HFFc6 (cell line): ENCODE measurements at regions not wholly inside any gene's neighbourhood (a gene's known extent, or its start where the extent isn't known, plus 50 kb on each side); places are given as distances from the start of the nearest gene placed in this dataset.

ENCODE experiments used
- DNase-seq: peaks from one replicate; pipeline ENCODE4 v3.0.0-alpha.2; 2018
- H3K27ac Mint-ChIP-seq: 2 replicates; pipeline ENCODE4 v1.8.0; 2020; ENCODE audit warnings: mild to moderate bottlenecking, mixed read lengths
- H3K27me3 Mint-ChIP-seq: 2 replicates; pipeline ENCODE4 v1.8.0; 2021; ENCODE audit warnings: mild to moderate bottlenecking, moderate library complexity, mixed read lengths; ENCODE audit not compliant: insufficient read depth
- H3K36me3 Mint-ChIP-seq: 2 replicates; pipeline ENCODE4 v1.8.0; 2021; ENCODE audit warnings: low read depth, mixed read lengths
- H3K4me1 Mint-ChIP-seq: 2 replicates; pipeline ENCODE4 v1.8.0; 2020; ENCODE audit warnings: low read depth, mixed read lengths
- H3K4me3 Mint-ChIP-seq: 2 replicates; pipeline ENCODE4 v1.8.0; 2020; ENCODE audit warnings: mild to moderate bottlenecking, moderate library complexity, mixed read lengths
- H3K9me3 Mint-ChIP-seq: 2 replicates; pipeline ENCODE4 v1.8.0; 2020; ENCODE audit warnings: mild to moderate bottlenecking, mixed read lengths
- TF ChIP-seq, protein P1 (sequence below): fragments of 200-600 bp; sonication (generic); IDR thresholded peaks from 2 replicates; pipeline ENCODE4 v1.5.0; 2021; ENCODE audit warnings: antibody characterized with exemption, mild to moderate bottlenecking

DNA sequence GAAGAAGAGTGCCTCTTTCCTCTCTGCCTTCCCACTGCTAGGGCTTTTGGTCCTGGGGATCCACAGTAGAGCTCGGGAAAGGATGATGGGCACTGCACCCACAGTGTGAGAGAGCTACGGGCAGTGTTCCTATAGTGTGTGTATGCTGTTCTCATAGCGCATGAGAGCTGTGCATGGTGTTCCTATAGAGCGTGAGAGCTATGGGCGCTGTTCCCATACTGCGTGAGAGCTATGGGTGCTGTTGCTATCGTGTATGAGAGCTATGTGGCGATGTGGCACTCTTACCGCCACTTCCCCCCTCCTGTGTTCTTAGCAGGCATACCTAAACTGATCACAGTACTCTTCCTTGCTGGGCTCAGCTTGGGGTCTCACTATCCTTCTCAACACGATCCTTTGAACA lies 213.5 kb downstream of the EDEM1 start:
- no peak for DNase-seq
- H3K9me3 Mint-ChIP-seq = peaks cover 5% of the 10 kb centered on the region; the same call in 1 of the 2 replicates
- no peaks in the 10 kb centered on the region for H3K27me3 Mint-ChIP-seq
- H3K27ac Mint-ChIP-seq = no peak overlapping the region
- H3K36me3 Mint-ChIP-seq = no peaks in the 10 kb centered on the region
- no peak overlapping the region for H3K4me3 Mint-ChIP-seq
- no peaks in the 10 kb centered on the region for H3K4me1 Mint-ChIP-seq
- TF ChIP-seq, protein P1, sequence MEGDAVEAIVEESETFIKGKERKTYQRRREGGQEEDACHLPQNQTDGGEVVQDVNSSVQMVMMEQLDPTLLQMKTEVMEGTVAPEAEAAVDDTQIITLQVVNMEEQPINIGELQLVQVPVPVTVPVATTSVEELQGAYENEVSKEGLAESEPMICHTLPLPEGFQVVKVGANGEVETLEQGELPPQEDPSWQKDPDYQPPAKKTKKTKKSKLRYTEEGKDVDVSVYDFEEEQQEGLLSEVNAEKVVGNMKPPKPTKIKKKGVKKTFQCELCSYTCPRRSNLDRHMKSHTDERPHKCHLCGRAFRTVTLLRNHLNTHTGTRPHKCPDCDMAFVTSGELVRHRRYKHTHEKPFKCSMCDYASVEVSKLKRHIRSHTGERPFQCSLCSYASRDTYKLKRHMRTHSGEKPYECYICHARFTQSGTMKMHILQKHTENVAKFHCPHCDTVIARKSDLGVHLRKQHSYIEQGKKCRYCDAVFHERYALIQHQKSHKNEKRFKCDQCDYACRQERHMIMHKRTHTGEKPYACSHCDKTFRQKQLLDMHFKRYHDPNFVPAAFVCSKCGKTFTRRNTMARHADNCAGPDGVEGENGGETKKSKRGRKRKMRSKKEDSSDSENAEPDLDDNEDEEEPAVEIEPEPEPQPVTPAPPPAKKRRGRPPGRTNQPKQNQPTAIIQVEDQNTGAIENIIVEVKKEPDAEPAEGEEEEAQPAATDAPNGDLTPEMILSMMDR = no peak

DNA sequence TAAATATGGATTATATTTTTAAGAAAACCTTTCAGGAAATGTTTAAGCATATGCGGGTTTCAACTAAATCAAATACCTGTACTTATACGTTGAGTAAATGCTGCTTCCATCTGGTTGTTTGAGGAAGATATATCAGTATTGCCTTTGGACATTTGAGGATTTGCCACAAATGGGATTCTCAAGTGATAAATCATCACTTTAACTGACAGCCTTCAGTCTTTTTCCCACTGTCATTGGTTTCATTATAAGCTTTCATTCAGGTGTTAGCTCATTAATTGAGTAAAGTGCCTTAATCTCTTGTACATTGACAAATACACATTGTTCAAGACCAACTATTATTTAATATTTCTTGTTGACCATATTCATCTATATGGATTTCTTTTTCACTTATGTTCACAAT lies 217.2 kb downstream of the EDEM1 start:
- no peak overlapping the region for H3K4me3 Mint-ChIP-seq
- no peak overlapping the region for H3K27ac Mint-ChIP-seq
- H3K9me3 Mint-ChIP-seq = peaks cover 6% of the 10 kb centered on the region; the same call in 1 of the 2 replicates
- H3K36me3 Mint-ChIP-seq = no peaks in the 10 kb centered on the region
- H3K4me1 Mint-ChIP-seq = no peaks in the 10 kb centered on the region
- DNase-seq = no peak
- no peaks in the 10 kb centered on the region; the same call in 1 of the 2 replicates for H3K27me3 Mint-ChIP-seq
- TF ChIP-seq, protein P1 = no peak

DNA sequence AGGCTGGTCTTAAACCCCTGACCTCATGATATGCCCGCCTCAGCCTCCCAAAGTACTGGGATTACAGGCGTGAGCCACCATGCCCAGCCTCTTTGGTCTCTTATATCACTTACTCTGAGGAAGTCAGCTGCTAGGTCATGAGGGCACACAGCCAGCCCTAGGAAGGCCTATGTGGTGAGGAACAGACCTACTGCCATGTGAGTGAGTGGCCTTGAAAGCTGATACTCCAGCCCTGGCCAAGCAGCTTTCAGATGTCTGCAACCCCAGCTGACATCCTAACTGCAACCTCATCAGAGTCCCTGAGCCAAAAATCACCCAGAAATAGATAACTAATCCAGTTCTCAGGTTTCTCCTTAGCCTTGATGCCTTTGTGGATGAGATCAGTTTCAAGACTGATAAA lies 224.3 kb downstream of the EDEM1 start:
- H3K9me3 Mint-ChIP-seq = peaks cover 11% of the 10 kb centered on the region
- H3K4me3 Mint-ChIP-seq = no peak overlapping the region
- no peak for DNase-seq
- no peak overlapping the region for H3K27ac Mint-ChIP-seq
- no peaks in the 10 kb centered on the region for H3K36me3 Mint-ChIP-seq
- TF ChIP-seq, protein P1 = no peak
- no peaks in the 10 kb centered on the region; the same call in 1 of the 2 replicates for H3K27me3 Mint-ChIP-seq
- no peaks in the 10 kb centered on the region for H3K4me1 Mint-ChIP-seq

DNA sequence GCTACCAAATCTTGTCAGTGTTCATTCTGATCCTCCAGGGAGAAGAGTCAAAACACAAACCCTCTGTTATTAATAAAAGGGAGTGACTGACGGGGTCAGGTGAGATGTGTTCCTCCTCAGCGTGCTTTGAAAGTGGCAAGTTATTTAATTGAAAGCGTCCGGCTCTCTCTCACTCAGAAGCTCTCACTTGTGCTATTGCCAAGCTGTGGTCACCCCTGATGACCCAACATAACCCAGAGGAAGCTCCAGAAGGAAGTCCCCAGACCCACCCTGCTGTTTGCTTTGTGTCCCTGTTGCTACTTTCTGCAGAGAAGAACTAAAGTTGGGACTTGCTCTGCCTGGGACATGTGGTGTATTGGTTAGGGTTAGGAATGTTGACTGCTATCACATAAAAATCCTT lies 235.6 kb downstream of the EDEM1 start:
- TF ChIP-seq, protein P1 = no peak
- Mint-ChIP-seq H3K9me3 (peaks cover 4% of the 10 kb centered on the region; the same call in 1 of the 2 replicates), H3K36me3 (no peaks in the 10 kb centered on the region), H3K27me3 (peaks cover 4% of the 10 kb centered on the region), H3K4me3 (no peak overlapping the region), H3K4me1 (no peaks in the 10 kb centered on the region; the same call in 1 of the 2 replicates), H3K27ac (no peak overlapping the region)
- DNase-seq = no peak

- DNase-seq = no peak
- Mint-ChIP-seq H3K9me3 (peaks cover 4% of the 10 kb centered on the region; the same call in 1 of the 2 replicates), H3K36me3 (no peaks in the 10 kb centered on the region), H3K27ac (no peak overlapping the region), H3K4me3 (no peak overlapping the region), H3K27me3 (peaks cover 4% of the 10 kb centered on the region), H3K4me1 (no peaks in the 10 kb centered on the region; the same call in 1 of the 2 replicates)
- TF ChIP-seq, protein P1 = no peak
Measured at GRCh38 chr3:5423523-5423922, 236.0 kb downstream of the EDEM1 start.

DNA sequence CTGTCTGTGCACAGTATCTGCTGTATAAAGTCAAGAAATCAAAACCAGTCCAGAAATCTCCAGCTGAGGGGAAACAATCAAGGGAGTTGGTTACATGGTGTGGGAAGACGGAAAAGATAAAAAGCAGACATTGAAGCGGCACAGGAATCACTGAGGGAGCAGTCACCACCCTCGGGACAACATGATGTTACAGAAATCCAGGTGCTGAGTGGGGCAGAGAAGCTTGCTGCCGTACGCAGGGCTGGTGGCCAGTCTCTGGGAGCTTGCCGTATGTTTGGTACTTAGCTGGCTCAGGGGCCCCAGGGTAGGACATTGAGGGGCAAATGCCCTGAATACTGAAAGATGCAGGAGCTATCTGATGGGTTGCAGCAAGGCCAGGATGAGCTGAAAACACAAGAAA lies 237.9 kb downstream of the EDEM1 start:
- TF ChIP-seq, protein P1 = no peak
- peaks cover 4% of the 10 kb centered on the region; the same call in 1 of the 2 replicates for H3K9me3 Mint-ChIP-seq
- H3K27me3 Mint-ChIP-seq = peaks cover 4% of the 10 kb centered on the region
- no peaks in the 10 kb centered on the region; the same call in 1 of the 2 replicates for H3K4me1 Mint-ChIP-seq
- H3K4me3 Mint-ChIP-seq = no peak overlapping the region
- DNase-seq = no peak
- no peak overlapping the region for H3K27ac Mint-ChIP-seq
- H3K36me3 Mint-ChIP-seq = no peaks in the 10 kb centered on the region
